GM13976 (cell line): ENCODE measurements at regions not wholly inside any gene's neighbourhood (a gene's known extent, or its start where the extent isn't known, plus 50 kb on each side); places are given as distances from the start of the nearest gene placed in this dataset.

Experiments
- DNase-seq: peaks from one replicate; pipeline ENCODE4 v3.0.0; 2012; ENCODE audit warnings: low spot score
- in situ Hi-C: fragments of 300-500 bp; cut with MboI; formaldehyde crosslinking; loops from one replicate; pipeline ENCODE4 v1.12.0; 2022; ENCODE audit warnings: low sequenced_read_pairs, mixed read lengths, inconsistent platforms; ENCODE audit not compliant: unreplicated experiment
- TF ChIP-seq, protein P1 (sequence below): IDR thresholded peaks from 2 replicates; pipeline ENCODE4 v1.5.1; 2012; ENCODE audit warnings: borderline replicate concordance, mild to moderate bottlenecking; ENCODE audit not compliant: insufficient read depth; ENCODE audit errors: extremely low read depth, missing control alignments, control extremely low read depth

DNA sequence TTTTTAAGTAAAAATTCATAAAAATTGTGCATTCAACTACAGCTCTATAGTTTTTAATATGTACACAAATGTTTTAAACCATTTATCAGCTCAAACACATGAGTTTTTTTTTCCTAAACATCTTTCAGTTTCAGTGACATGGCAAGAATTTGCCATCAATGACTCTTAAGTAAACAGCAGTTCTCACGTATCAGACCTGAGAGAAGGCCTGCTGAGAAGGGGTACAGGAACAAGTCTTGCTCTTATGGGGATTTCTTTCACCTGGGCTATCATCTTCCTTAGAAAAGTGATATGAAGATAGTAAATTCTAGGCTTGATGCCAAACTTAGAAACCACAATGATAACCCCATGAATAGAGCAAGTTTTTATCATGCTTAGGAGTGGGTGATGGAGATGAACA lies 467.8 kb downstream of the ARL4A start:
- in situ Hi-C loops, result no loop called here
- DNase-seq, result no peak

GRCh38 chr7:13159003-13159402 lies 471.6 kb downstream of the ARL4A start:
- in situ Hi-C loops, result no loop called here
- DNase-seq, result no peak

More for the DNA sequence above, 467.8 kb downstream of the ARL4A start:
- TF ChIP-seq, protein P1, sequence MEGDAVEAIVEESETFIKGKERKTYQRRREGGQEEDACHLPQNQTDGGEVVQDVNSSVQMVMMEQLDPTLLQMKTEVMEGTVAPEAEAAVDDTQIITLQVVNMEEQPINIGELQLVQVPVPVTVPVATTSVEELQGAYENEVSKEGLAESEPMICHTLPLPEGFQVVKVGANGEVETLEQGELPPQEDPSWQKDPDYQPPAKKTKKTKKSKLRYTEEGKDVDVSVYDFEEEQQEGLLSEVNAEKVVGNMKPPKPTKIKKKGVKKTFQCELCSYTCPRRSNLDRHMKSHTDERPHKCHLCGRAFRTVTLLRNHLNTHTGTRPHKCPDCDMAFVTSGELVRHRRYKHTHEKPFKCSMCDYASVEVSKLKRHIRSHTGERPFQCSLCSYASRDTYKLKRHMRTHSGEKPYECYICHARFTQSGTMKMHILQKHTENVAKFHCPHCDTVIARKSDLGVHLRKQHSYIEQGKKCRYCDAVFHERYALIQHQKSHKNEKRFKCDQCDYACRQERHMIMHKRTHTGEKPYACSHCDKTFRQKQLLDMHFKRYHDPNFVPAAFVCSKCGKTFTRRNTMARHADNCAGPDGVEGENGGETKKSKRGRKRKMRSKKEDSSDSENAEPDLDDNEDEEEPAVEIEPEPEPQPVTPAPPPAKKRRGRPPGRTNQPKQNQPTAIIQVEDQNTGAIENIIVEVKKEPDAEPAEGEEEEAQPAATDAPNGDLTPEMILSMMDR, result no peak

GRCh38 chr7:13159467-13160184 lies 472.2 kb downstream of the ARL4A start:
- TF ChIP-seq, protein P1, result no peak
- in situ Hi-C loops, result no loop called here
- DNase-seq, result no peak

More at GRCh38 chr7:13159003-13159402, 471.6 kb downstream of the ARL4A start:
- TF ChIP-seq, protein P1, result no peak

DNA sequence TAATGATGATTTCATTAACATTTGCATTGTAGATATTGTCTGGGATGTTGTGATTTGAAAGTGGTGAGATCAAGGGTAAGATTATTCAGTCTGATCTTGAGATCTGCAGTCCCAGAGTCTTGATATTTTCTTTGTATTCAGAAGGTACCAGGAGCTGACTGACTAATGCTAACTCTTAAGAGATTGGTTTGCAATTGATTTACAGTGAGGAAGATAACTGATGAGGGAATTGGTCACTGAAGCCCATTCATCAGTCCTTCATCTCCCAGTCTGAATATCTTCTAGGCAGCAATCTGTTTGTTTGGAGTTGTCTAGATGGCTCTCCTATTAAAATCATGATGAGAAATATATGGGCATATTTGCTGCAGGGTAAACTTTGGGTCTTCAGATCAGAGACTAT lies 473.7 kb downstream of the ARL4A start:
- DNase-seq, result no peak
- TF ChIP-seq, protein P1, result no peak
- in situ Hi-C loops, result no loop called here

GRCh38 chr7:13165854-13166253 lies 478.4 kb downstream of the ARL4A start:
- TF ChIP-seq, protein P1, result no peak
- no peak for DNase-seq
- in situ Hi-C loops, result no loop called here

DNA sequence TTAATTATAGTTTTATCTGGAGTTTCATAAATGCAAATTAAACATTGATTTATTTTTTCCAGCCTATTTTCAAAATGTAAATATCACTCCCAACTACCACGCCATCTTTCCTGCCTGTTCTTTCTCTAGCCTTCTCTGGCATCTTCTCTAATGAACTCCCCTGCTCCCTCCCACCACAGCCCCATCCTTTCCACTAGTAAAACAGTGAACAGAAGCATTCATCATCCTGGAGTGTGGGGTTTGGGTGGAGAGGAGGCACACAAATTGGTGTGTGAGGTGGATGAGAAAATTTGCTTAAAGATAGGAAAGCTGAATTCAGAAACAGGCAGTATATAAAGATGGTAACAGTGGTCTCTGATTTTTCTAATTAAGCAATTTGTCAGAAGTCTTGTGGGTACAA lies 479.4 kb downstream of the ARL4A start:
- in situ Hi-C loops, result no loop called here
- TF ChIP-seq, protein P1, result no peak

GRCh38 chr7:13169356-13169755 lies 481.9 kb downstream of the ARL4A start:
- in situ Hi-C loops, result no loop called here
- TF ChIP-seq, protein P1, result no peak
- no peak for DNase-seq

More for the DNA sequence above, 479.4 kb downstream of the ARL4A start:
- no peak for DNase-seq
